H1 (cell line): ENCODE measurements at regions not wholly inside any gene's neighbourhood (a gene's known extent, or its start where the extent isn't known, plus 50 kb on each side); places are given as distances from the start of the nearest gene placed in this dataset.

Experiments
- CTCF ChIA-PET: fragments of 300-600 bp; sonication (Branson Sonifier 250); formaldehyde crosslinking; loops from one replicate; lab custom pipeline; 2021; ENCODE audit not compliant: partially characterized antibody; lab: Charles Lee
- POLR2A ChIA-PET: fragments of 300-600 bp; sonication (Branson Sonifier 250); formaldehyde crosslinking; loops from one replicate; lab custom pipeline; 2021; ENCODE audit warnings: inconsistent platforms; ENCODE audit not compliant: partially characterized antibody; lab: Charles Lee
- DNase-seq, 2 experiments: peaks; one replicate each; pipeline versions ENCODE4 v3.0.0 to v3.0.0-alpha.2; 2010 to 2022; ENCODE audit warnings: low spot score in 2 of 2, low read depth in 1 of 2, mixed read lengths in 1 of 2
- FAIRE-seq: peaks from 2 replicates; lab custom pipeline; 2011; peaks lifted over from hg19 to GRCh38; lab: Jason Lieb, UNC
- H2AFZ ChIP-seq: 2 replicates; pipeline ENCODE4 v1.8.1; 2012; ENCODE audit warnings: low read length, inconsistent platforms
- H2AK5ac ChIP-seq: 2 replicates; pipeline ENCODE4 v1.6.1; 2013; ENCODE audit warnings: low read depth, low read length
- H2BK120ac ChIP-seq: replicated peaks from 2 replicates; pipeline ENCODE3; 2013; ENCODE audit warnings: low read depth, low read length, inconsistent platforms
- H2BK12ac ChIP-seq: 2 replicates; pipeline ENCODE4 v1.6.1; 2013; ENCODE audit warnings: low read depth, low read length
- H2BK15ac ChIP-seq: 2 replicates; pipeline ENCODE4 v1.6.1; 2013; ENCODE audit warnings: low read length
- H2BK20ac ChIP-seq: 2 replicates; pipeline ENCODE4 v1.6.1; 2013; ENCODE audit warnings: low read length
- H2BK5ac ChIP-seq: 2 replicates; pipeline ENCODE4 v1.6.1; 2013; ENCODE audit warnings: low read depth, low read length
- H3K14ac ChIP-seq: 2 replicates; pipeline ENCODE4 v1.6.1; 2013; ENCODE audit warnings: inconsistent platforms; ENCODE audit not compliant: insufficient read length
- H3K18ac ChIP-seq: 2 replicates; pipeline ENCODE4 v1.6.1; 2013; ENCODE audit warnings: low read length; ENCODE audit errors: extremely low read depth
- H3K23ac ChIP-seq: 2 replicates; pipeline ENCODE4 v1.6.1; 2013; ENCODE audit warnings: inconsistent platforms; ENCODE audit not compliant: insufficient read length
- H3K23me2 ChIP-seq: 2 replicates; pipeline ENCODE4 v1.6.1; 2013; ENCODE audit warnings: low read depth, low read length
- H3K27ac ChIP-seq: 2 replicates; pipeline ENCODE4 v1.6.1; 2011; ENCODE audit warnings: low read depth, low read length, inconsistent platforms
- H3K27me3 ChIP-seq, 4 experiments: replicated peaks in 1 of 4; 1 replicate in 1 of 4; 2 replicates in 3 of 4; pipeline versions ENCODE4 v1.6.1 to v1.8.1; 2011 to 2013; ENCODE audit warnings: low read length in 3 of 4, mild to moderate bottlenecking in 3 of 4, inconsistent platforms in 2 of 4, mixed read lengths in 2 of 4, moderate library complexity in 1 of 4; ENCODE audit not compliant: control insufficient read depth in 3 of 4, insufficient read depth in 3 of 4; ENCODE audit errors: extremely low read depth in 1 of 4
- H3K36me3 ChIP-seq, 4 experiments: 2 replicates each; pipeline versions ENCODE4 v1.6.1 to v1.8.1; 2011 to 2013; ENCODE audit warnings: mild to moderate bottlenecking in 4 of 4, low read length in 3 of 4, moderate library complexity in 2 of 4, control low read depth in 1 of 4, inconsistent platforms in 1 of 4; ENCODE audit not compliant: insufficient read depth in 4 of 4, control insufficient read depth in 2 of 4
- H3K4ac ChIP-seq: replicated peaks from 2 replicates; pipeline ENCODE3; 2013; ENCODE audit warnings: low read length, low read depth, mixed read lengths, inconsistent platforms; ENCODE audit not compliant: insufficient read length
- H3K4me1 ChIP-seq, 4 experiments: replicated peaks in 1 of 4; 1 replicate in 1 of 4; 2 replicates in 3 of 4; pipeline versions ENCODE4 v1.6.1 to v1.8.1; 2011 to 2013; ENCODE audit warnings: low read length in 3 of 4, inconsistent platforms in 2 of 4, mixed read lengths in 1 of 4; ENCODE audit not compliant: insufficient read depth in 4 of 4, control insufficient read depth in 3 of 4
- H3K4me2 ChIP-seq, 2 experiments: 2 replicates each; pipeline versions ENCODE4 v1.6.1 to v1.8.1; 2011 to 2013; ENCODE audit warnings: low read depth in 2 of 2, low read length in 2 of 2, control low read depth in 1 of 2, inconsistent platforms in 1 of 2, mild to moderate bottlenecking in 1 of 2; ENCODE audit not compliant: insufficient read depth in 1 of 2
- H3K4me3 ChIP-seq, 4 experiments: fragments of 200-600, 300-600 bp in 1 of 4; sonication (generic), shearing (Covaris generic), sonication (Bioruptor Twin) in 1 of 4; 2 replicates each; pipeline versions ENCODE4 v1.5.1 to v1.8.1; 2011 to 2016; ENCODE audit warnings: low read length in 4 of 4, low read depth in 3 of 4, control low read depth in 2 of 4, inconsistent platforms in 2 of 4, mild to moderate bottlenecking in 2 of 4, mixed read lengths in 1 of 4, moderate library complexity in 1 of 4; ENCODE audit not compliant: insufficient read depth in 2 of 4; ENCODE audit errors: extremely low read depth in 1 of 4
- H3K56ac ChIP-seq: replicated peaks from 2 replicates; pipeline ENCODE3; 2013; ENCODE audit warnings: low read depth, mild to moderate bottlenecking, mixed read lengths, low read length, inconsistent platforms; ENCODE audit not compliant: insufficient read length
- H3K79me1 ChIP-seq: 2 replicates; pipeline ENCODE4 v1.6.1; 2013; ENCODE audit warnings: low read depth, low read length, control low read depth
- H3K79me2 ChIP-seq, 2 experiments: 2 replicates each; pipeline versions ENCODE4 v1.6.1 to v1.8.1; 2012 to 2013; ENCODE audit warnings: low read length in 2 of 2, mild to moderate bottlenecking in 2 of 2, inconsistent platforms in 1 of 2; ENCODE audit not compliant: insufficient read depth in 2 of 2, control insufficient read depth in 1 of 2
- H3K9ac ChIP-seq, 4 experiments: replicated peaks in 1 of 4; 1 replicate in 1 of 4; 2 replicates in 3 of 4; pipeline versions ENCODE4 v1.6.1 to v1.8.1; 2011 to 2013; ENCODE audit warnings: low read depth in 3 of 4, low read length in 3 of 4, control low read depth in 2 of 4, mild to moderate bottlenecking in 2 of 4, moderate library complexity in 2 of 4, inconsistent platforms in 1 of 4; ENCODE audit errors: extremely low read depth in 1 of 4
- H3K9me3 ChIP-seq, 2 experiments: 2 replicates each; pipeline versions ENCODE4 v1.6.1 to v1.8.1; 2012 to 2013; ENCODE audit warnings: mild to moderate bottlenecking in 2 of 2, moderate library complexity in 2 of 2, control low read depth in 1 of 2, inconsistent platforms in 1 of 2, low read depth in 1 of 2, low read length in 1 of 2, mixed read lengths in 1 of 2; ENCODE audit not compliant: insufficient read depth in 2 of 2
- H4K20me1 ChIP-seq, 2 experiments: replicated peaks in 1 of 2; 2 replicates each; pipeline versions ENCODE3 to v1.8.1; 2011 to 2013; ENCODE audit warnings: inconsistent platforms in 2 of 2, low read length in 2 of 2, mild to moderate bottlenecking in 1 of 2; ENCODE audit not compliant: insufficient read depth in 2 of 2, control insufficient read depth in 1 of 2
- H4K5ac ChIP-seq: 2 replicates; pipeline ENCODE4 v1.6.1; 2013; ENCODE audit warnings: low read length, low read depth, mixed read lengths, inconsistent platforms; ENCODE audit not compliant: insufficient read length
- H4K8ac ChIP-seq: 2 replicates; pipeline ENCODE4 v1.8.0; 2013; ENCODE audit warnings: mild to moderate bottlenecking, moderate library complexity, low read length, inconsistent platforms; ENCODE audit not compliant: insufficient read depth; ENCODE audit errors: extremely low read depth
- H4K91ac ChIP-seq: replicated peaks from 2 replicates; pipeline ENCODE3; 2013; ENCODE audit warnings: low read length, mixed read lengths, inconsistent platforms; ENCODE audit not compliant: insufficient read length
- ATF2 ChIP-seq: IDR thresholded peaks from 2 replicates; pipeline ENCODE4 v1.6.1; 2012; ENCODE audit warnings: low read length, inconsistent platforms
- BACH1 ChIP-seq: IDR thresholded peaks from 2 replicates; pipeline ENCODE4 v1.6.1; 2012; ENCODE audit warnings: low read length, improper control_type of control experiment
- BRCA1 ChIP-seq: IDR thresholded peaks from 2 replicates; pipeline ENCODE4 v1.6.1; 2012; ENCODE audit warnings: low read depth, low read length, improper control_type of control experiment
- CHD2 ChIP-seq: IDR thresholded peaks from 2 replicates; pipeline ENCODE4 v1.6.1; 2012; ENCODE audit warnings: low read length, improper control_type of control experiment
- CTBP2 ChIP-seq: IDR thresholded peaks from 2 replicates; pipeline ENCODE4 v1.7.0; 2011; ENCODE audit warnings: borderline replicate concordance, mild to moderate bottlenecking, moderate library complexity, mixed read lengths, low read length; ENCODE audit not compliant: insufficient read depth, insufficient read length
- EGR1 ChIP-seq: IDR thresholded peaks from 2 replicates; pipeline ENCODE4 v1.6.1; 2011; ENCODE audit warnings: low read depth, low read length, borderline replicate concordance
- FOSL1 ChIP-seq: IDR thresholded peaks from 2 replicates; pipeline ENCODE4 v1.6.1; 2011; ENCODE audit warnings: mild to moderate bottlenecking, low read depth, low read length, moderate library complexity; ENCODE audit not compliant: insufficient read depth
- GTF2F1 ChIP-seq: IDR thresholded peaks from 2 replicates; pipeline ENCODE4 v1.6.1; 2012; ENCODE audit warnings: low read depth, low read length, improper control_type of control experiment, borderline replicate concordance
- HDAC6 ChIP-seq: IDR thresholded peaks from one replicate; pipeline ENCODE4 v1.7.1; 2012; ENCODE audit warnings: low read depth, mild to moderate bottlenecking, inconsistent platforms, low read length, moderate library complexity
- JUND ChIP-seq: IDR thresholded peaks from 2 replicates; pipeline ENCODE4 v1.6.1; 2011; ENCODE audit warnings: mild to moderate bottlenecking, improper control_type of control experiment, low read length
- KDM4A ChIP-seq: IDR thresholded peaks from one replicate; pipeline ENCODE4 v1.7.1; 2012; ENCODE audit warnings: low read depth, mild to moderate bottlenecking, moderate library complexity, low read length, inconsistent platforms; ENCODE audit not compliant: severe bottlenecking
- KDM5A ChIP-seq: fragments of 200-600 bp; IDR thresholded peaks from 2 replicates; pipeline ENCODE4 v1.7.1; 2012; ENCODE audit warnings: mild to moderate bottlenecking, low read length, inconsistent platforms, mixed read lengths
- RBBP5 ChIP-seq: IDR thresholded peaks from 2 replicates; pipeline ENCODE4 v1.7.1; 2012; ENCODE audit warnings: low read depth, mild to moderate bottlenecking, inconsistent platforms, low read length, moderate library complexity, borderline replicate concordance
- RXRA ChIP-seq: IDR thresholded peaks from 2 replicates; pipeline ENCODE4 v1.6.1; 2011; ENCODE audit warnings: low read depth, mild to moderate bottlenecking, low read length, moderate library complexity; ENCODE audit not compliant: insufficient read depth
- WGBS, 2 experiments: shearing (Covaris generic) in 1 of 2; methylation state at CpG; one replicate each; pipeline versions ENCODE4 v1.1.6 to v1.1.7; 2013 to 2015; ENCODE audit warnings: low lambda C conversion rate in 2 of 2, mixed read lengths in 2 of 2, inconsistent platforms in 1 of 2, low coverage in 1 of 2, missing lambda C conversion rate in 1 of 2; ENCODE audit not compliant: insufficient replicate concordance in 2 of 2, insufficient coverage in 1 of 2, insufficient read length in 1 of 2; ENCODE audit errors: extremely low coverage in 1 of 2, missing lambda C conversion rate in 1 of 2; 5-methylcytosine and 5-hydroxymethylcytosine counted together

- H3K79me2 ChIP-seq = no peaks in the 10 kb centered on the region
- H3K27me3 ChIP-seq = no peaks in the 10 kb centered on the region
- FAIRE-seq = no peak
- WGBS, 2 experiments = 95% methylated on average over 2 of the region's 2 CpGs; no CpG with 5 or more reads in 1 of the 2 experiments
- CTCF ChIA-PET = no interaction called here
- no peak overlapping the region for H3K56ac ChIP-seq
- H3K4me2 ChIP-seq = no peak overlapping the region
- H4K8ac ChIP-seq = no peak overlapping the region
- no peak overlapping the region for H3K4me3 ChIP-seq
- no peaks in the 10 kb centered on the region for H4K20me1 ChIP-seq
- no peak overlapping the region for H2AFZ ChIP-seq
- no peak overlapping the region for H3K27ac ChIP-seq
- no peaks in the 10 kb centered on the region for H3K9me3 ChIP-seq
- POLR2A ChIA-PET = no interaction called here
- DNase-seq = no peak
- H3K79me1 ChIP-seq = no peaks in the 10 kb centered on the region
- no peak overlapping the region for H3K18ac ChIP-seq
- no peak overlapping the region for H2BK15ac ChIP-seq
- no peak overlapping the region for H3K4ac ChIP-seq
- H3K23ac ChIP-seq = no peak overlapping the region
- no peak overlapping the region for H4K91ac ChIP-seq
- no peak overlapping the region for H2BK12ac ChIP-seq
- no peak overlapping the region for H2BK20ac ChIP-seq
- no peaks in the 10 kb centered on the region for H3K4me1 ChIP-seq
- no peak overlapping the region for H3K9ac ChIP-seq
- no peak overlapping the region for H3K14ac ChIP-seq
- no peak overlapping the region for H2BK120ac ChIP-seq
- H3K36me3 ChIP-seq = no peaks in the 10 kb centered on the region
- no peak overlapping the region for H4K5ac ChIP-seq
- no peak overlapping the region for H2BK5ac ChIP-seq
- no peak overlapping the region for H2AK5ac ChIP-seq
- no peaks in the 10 kb centered on the region for H3K23me2 ChIP-seq
- TF ChIP-seq BACH1 (no peak), ATF2 (no peak), EGR1 (no peak), KDM5A (no peak), RBBP5 (no peak), JUND (no peak), BRCA1 (no peak), RXRA (no peak), KDM4A (no peak), CHD2 (no peak), GTF2F1 (no peak), FOSL1 (no peak), CTBP2 (no peak), HDAC6 (no peak)
These were observed 400.2 kb upstream of the GRIA3 start for GRCh38 chrX:122783918-122784317.
